Activated CD4-positive, alpha-beta T cell treated with anti-CD3 and anti-CD28 coated beads for 36 hours (primary cell): ENCODE measurements at regions not wholly inside any gene's neighbourhood (a gene's known extent, or its start where the extent isn't known, plus 50 kb on each side); places are given as distances from the start of the nearest gene placed in this dataset.

Experiments
- ATAC-seq: fragments of 200-7000 bp; cut with Tn5 transposase; one replicate; pipeline ENCODE4 v1.10.0; 2021; ENCODE audit warnings: mild to moderate bottlenecking, moderate library complexity
- CTCF ChIA-PET: fragments of 350-600 bp; sonication (Branson Sonifier 250); formaldehyde crosslinking; loops from one replicate; lab custom pipeline; 2021; ENCODE audit warnings: antibody characterized with exemption; lab: Charles Lee
- POLR2A ChIA-PET: fragments of 350-600 bp; sonication (Branson Sonifier 250); formaldehyde crosslinking; loops from one replicate; lab custom pipeline; 2021; ENCODE audit warnings: antibody characterized with exemption, inconsistent platforms; lab: Charles Lee
- DNase-seq: peaks from one replicate; pipeline ENCODE4 v3.0.0-alpha.2; 2020
- H3K27ac Mint-ChIP-seq: one replicate; pipeline ENCODE4 v1.8.0; 2021; ENCODE audit warnings: mixed read lengths
- H3K27me3 Mint-ChIP-seq: one replicate; pipeline ENCODE4 v1.8.0; 2021; ENCODE audit warnings: mixed read lengths
- H3K36me3 Mint-ChIP-seq: one replicate; pipeline ENCODE4 v1.8.0; 2021; ENCODE audit warnings: low read depth, mixed read lengths
- H3K4me1 Mint-ChIP-seq: one replicate; pipeline ENCODE4 v1.8.0; 2021; ENCODE audit warnings: mixed read lengths
- H3K4me3 Mint-ChIP-seq: one replicate; pipeline ENCODE4 v1.8.0; 2021; ENCODE audit warnings: mild to moderate bottlenecking, moderate library complexity, mixed read lengths
- H3K9me3 Mint-ChIP-seq: one replicate; pipeline ENCODE4 v1.8.0; 2021; ENCODE audit warnings: low read depth, mixed read lengths
- intact Hi-C, 2 experiments: fragments of 100-400 bp; cut with DNase I in 1 of 2; cut with micrococcal nuclease in 1 of 2; formaldehyde crosslinking; loops; one replicate each; pipeline versions ENCODE4 v1.14.2 to v1.15.1; 2022 to 2024; cut with DNase I, micrococcal nuclease

- POLR2A ChIA-PET, result no interaction called here
- DNase-seq, result no peak
- no peaks in the 10 kb centered on the region for H3K4me1 Mint-ChIP-seq
- H3K9me3 Mint-ChIP-seq, result peaks cover 3% of the 10 kb centered on the region
- no peaks in the 10 kb centered on the region for H3K27me3 Mint-ChIP-seq
- intact Hi-C loops, result no loop called here
- no peak overlapping the region for H3K27ac Mint-ChIP-seq
- ATAC-seq, result no peak
- H3K36me3 Mint-ChIP-seq, result no peaks in the 10 kb centered on the region
- H3K4me3 Mint-ChIP-seq, result no peak overlapping the region
- CTCF ChIA-PET, result no interaction called here
These were observed 1155.3 kb downstream of the BRD1 start for GRCh38 chr22:48672387-48672786.

GRCh38 chr22:48670731-48671130 lies 1156.9 kb downstream of the BRD1 start:
- peaks cover 3% of the 10 kb centered on the region for H3K9me3 Mint-ChIP-seq
- DNase-seq, result no peak
- H3K27me3 Mint-ChIP-seq, result no peaks in the 10 kb centered on the region
- H3K27ac Mint-ChIP-seq, result no peak overlapping the region
- intact Hi-C loops, result no loop called here
- no peaks in the 10 kb centered on the region for H3K36me3 Mint-ChIP-seq
- no peaks in the 10 kb centered on the region for H3K4me1 Mint-ChIP-seq
- ChIA-PET POLR2A (no interaction called here), CTCF (no interaction called here)
- no peak for ATAC-seq
- H3K4me3 Mint-ChIP-seq, result no peak overlapping the region

GRCh38 chr22:48669986-48670716 lies 1157.5 kb downstream of the BRD1 start:
- Mint-ChIP-seq H3K27ac (no peak overlapping the region), H3K9me3 (peaks cover 4% of the 10 kb centered on the region), H3K4me1 (no peaks in the 10 kb centered on the region), H3K27me3 (no peaks in the 10 kb centered on the region), H3K4me3 (no peak overlapping the region), H3K36me3 (no peaks in the 10 kb centered on the region)
- CTCF ChIA-PET, result no interaction called here
- no peak for ATAC-seq
- POLR2A ChIA-PET, result no interaction called here
- intact Hi-C loops, result no loop called here
- DNase-seq, result no peak

DNA sequence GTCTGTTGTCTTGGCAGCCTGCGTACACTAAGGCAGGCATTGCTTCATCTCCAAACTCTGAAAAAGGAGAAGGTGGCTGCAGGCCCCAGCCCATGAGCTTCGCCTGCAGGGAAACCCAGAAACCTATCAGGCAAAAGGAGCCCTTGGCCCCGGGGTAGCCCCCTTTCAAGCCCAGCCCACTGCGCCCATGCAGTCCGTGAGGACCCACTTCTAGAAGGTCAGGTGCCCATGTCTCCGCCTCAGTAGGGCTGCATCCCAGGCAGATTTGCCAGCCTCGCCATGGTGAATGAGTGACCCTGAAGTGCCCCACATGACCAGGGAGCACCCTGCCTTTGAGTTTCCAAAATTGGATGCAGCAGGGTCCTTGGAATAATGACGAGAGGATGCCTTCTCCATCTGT lies 1158.4 kb downstream of the BRD1 start:
- DNase-seq, result no peak
- Mint-ChIP-seq H3K27me3 (no peaks in the 10 kb centered on the region), H3K4me3 (no peak overlapping the region), H3K4me1 (no peaks in the 10 kb centered on the region), H3K27ac (no peak overlapping the region), H3K36me3 (no peaks in the 10 kb centered on the region), H3K9me3 (peaks cover 6% of the 10 kb centered on the region)
- no peak for ATAC-seq
- POLR2A ChIA-PET, result no interaction called here
- intact Hi-C loops, result no loop called here
- CTCF ChIA-PET, result no interaction called here

- ChIA-PET POLR2A (no interaction called here), CTCF (no interaction called here)
- DNase-seq, result no peak
- intact Hi-C loops, result no loop called here
- Mint-ChIP-seq H3K27ac (no peak overlapping the region), H3K4me1 (no peaks in the 10 kb centered on the region), H3K4me3 (no peak overlapping the region), H3K36me3 (no peaks in the 10 kb centered on the region), H3K27me3 (no peaks in the 10 kb centered on the region), H3K9me3 (peaks cover 8% of the 10 kb centered on the region)
- ATAC-seq, result no peak
These were observed 1160.4 kb downstream of the BRD1 start for GRCh38 chr22:48667289-48667688.

DNA sequence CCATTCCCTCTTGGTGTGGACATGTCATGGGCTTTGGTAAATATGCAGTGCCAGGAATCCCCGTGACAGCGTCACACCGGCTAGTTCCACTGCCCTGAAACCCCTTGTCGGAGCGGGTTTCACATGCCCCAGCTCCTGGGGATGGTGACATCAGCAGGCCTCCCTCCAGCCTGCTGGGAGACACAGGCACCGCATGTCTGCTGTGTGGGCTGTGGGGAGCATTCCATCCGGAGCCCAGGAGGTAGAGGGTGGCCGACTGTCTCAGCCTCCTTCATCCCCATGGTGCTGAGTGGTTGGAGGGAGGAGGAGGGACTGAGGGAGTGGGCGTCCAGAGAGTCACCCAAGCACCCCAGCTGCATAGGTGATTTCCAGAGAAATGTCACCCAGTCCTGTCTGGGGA lies 1161.1 kb downstream of the BRD1 start:
- ATAC-seq (no peak), DNase-seq (no peak)
- CTCF ChIA-PET, result no interaction called here
- peaks cover 8% of the 10 kb centered on the region for H3K9me3 Mint-ChIP-seq
- POLR2A ChIA-PET, result no interaction called here
- H3K27ac Mint-ChIP-seq, result no peak overlapping the region
- H3K27me3 Mint-ChIP-seq, result no peaks in the 10 kb centered on the region
- intact Hi-C loops, result no loop called here
- H3K4me1 Mint-ChIP-seq, result no peaks in the 10 kb centered on the region
- H3K36me3 Mint-ChIP-seq, result no peaks in the 10 kb centered on the region
- H3K4me3 Mint-ChIP-seq, result no peak overlapping the region

DNA sequence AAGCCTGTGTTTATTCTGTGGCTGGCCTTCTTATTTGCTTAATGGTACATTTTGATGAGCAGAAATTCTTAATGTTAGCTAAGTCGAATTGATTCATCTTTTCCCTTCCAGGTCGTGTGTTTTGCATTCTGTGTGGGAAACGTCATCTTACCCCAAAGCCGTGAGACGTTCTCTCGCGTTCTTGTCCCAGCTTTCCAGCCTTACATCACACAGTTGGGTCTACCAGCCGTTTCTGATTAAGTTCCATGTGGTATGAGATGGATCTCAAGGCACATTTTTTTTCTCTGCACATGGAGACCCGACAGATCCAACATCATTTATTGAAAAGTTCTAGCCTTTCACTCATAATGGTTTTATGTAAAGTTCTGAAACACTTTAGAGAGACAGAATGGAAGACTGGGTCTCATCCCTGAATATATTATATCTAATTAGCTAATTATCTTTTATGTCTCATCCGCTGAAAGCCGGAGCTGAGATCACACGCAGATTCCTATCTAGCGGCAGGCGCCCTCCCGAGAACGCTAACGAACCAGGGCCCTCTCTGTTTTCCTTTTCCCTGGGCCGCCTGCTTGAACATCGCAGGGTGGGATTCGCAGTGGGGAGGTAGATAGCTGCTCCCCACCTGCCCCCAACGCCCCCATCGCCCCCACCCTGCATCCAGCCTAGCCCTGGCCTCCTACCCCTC lies 1162.2 kb downstream of the BRD1 start:
- DNase-seq (no peak), ATAC-seq (no peak)
- H3K4me1 Mint-ChIP-seq, result no peaks in the 10 kb centered on the region
- H3K27ac Mint-ChIP-seq, result no peak overlapping the region
- no peaks in the 10 kb centered on the region for H3K27me3 Mint-ChIP-seq
- H3K9me3 Mint-ChIP-seq, result peaks cover 8% of the 10 kb centered on the region
- H3K36me3 Mint-ChIP-seq, result no peaks in the 10 kb centered on the region
- POLR2A ChIA-PET, result no interaction called here
- no peak overlapping the region for H3K4me3 Mint-ChIP-seq
- intact Hi-C loops, result no loop called here
- CTCF ChIA-PET, result no interaction called here

DNA sequence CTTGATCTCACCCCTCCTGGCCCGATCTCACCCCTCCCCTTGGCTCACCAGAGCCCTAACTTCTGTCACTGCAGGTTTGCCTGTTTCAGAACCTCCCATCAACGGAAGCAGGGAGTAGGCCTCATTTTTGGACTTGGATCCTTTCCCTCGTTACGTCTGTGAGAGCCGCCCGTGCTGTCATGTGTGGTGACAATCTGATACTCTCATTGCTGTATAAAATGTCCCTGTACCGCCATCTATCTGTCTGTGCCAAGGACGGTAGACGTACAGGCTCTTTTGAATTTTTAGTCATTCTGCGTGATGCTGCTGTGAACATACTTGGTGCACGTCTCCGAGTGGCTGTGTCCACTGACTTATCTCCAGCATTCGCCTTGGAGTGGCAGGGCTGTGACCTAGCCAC lies 1163.1 kb downstream of the BRD1 start:
- Mint-ChIP-seq H3K4me1 (no peaks in the 10 kb centered on the region), H3K4me3 (no peak overlapping the region), H3K27me3 (no peaks in the 10 kb centered on the region), H3K9me3 (peaks cover 8% of the 10 kb centered on the region), H3K27ac (no peak overlapping the region), H3K36me3 (no peaks in the 10 kb centered on the region)
- CTCF ChIA-PET, result no interaction called here
- DNase-seq (no peak), ATAC-seq (no peak)
- POLR2A ChIA-PET, result no interaction called here
- intact Hi-C loops, result loop anchor here in 1 of 2 experiments (5.0 kb wide), 1 partner anchor 87 kb away; no protein-coding TSS in a partner anchor

DNA sequence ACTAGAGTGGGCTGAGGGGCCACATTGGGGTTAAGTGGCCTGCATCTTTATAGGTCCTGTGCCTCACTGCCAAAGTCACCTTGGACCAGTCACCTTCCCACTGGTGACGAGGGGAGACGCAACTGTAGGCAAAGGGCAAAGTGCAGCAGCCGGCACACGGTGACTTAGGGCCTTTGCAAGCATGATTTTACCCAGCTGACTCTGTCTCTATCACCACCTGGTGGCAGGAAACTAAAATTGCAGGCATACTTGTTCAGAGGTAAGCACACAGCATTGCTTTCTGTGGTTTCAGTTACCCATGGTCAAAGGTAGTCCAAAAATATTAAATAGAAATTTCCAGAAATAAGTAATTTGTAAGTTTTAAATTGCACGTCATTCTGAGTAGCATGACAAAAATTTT lies 1164.4 kb downstream of the BRD1 start:
- peak; percentile 28 for DNase-seq
- intact Hi-C loops, result loop anchor here (1.0 to 5.0 kb wide), 2 partner anchors 86 to 88 kb away; no protein-coding TSS in a partner anchor
- no peak for ATAC-seq
- Mint-ChIP-seq H3K36me3 (no peaks in the 10 kb centered on the region), H3K4me1 (no peaks in the 10 kb centered on the region), H3K9me3 (peaks cover 8% of the 10 kb centered on the region), H3K4me3 (no peak overlapping the region), H3K27ac (no peak overlapping the region), H3K27me3 (no peaks in the 10 kb centered on the region)
- ChIA-PET CTCF (no interaction called here), POLR2A (no interaction called here)

DNA sequence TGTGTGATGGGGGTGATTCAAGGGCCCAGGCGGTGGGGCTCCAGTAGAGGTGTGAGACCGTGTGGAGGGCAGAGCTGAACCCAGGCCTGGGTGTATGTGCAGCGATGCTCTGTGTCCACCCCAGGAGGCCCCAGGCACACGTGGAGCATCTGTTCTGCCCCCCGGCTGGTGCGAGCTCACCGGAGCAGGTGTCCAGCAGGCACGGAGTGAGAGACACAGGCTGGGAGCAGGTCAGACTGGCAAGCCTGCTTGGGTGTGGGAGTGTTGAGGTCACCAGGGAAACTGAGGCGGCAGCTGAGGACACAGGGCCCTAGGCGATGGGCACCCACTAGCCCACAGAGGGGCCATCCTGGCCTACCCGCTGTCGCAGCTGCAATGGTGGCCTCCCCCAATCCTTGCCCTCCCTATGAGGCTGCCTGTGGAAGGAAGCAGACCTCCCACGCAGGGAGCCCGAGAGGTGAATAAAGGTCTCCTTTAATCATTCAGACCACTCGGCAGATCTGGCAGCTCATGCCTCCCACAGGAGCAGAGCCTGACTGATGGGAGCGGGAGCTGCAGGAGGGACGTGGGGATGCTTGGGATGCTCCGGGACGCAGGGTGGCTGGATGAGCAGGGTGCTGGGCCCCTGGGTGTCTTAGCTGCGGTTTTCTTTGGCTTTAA lies 1165.1 kb downstream of the BRD1 start:
- intact Hi-C loops, result loop anchor here (1.0 to 5.0 kb wide), 2 partner anchors 85 to 87 kb away; no protein-coding TSS in a partner anchor
- H3K4me1 Mint-ChIP-seq, result no peaks in the 10 kb centered on the region
- ATAC-seq (no peak), DNase-seq (no peak)
- peaks cover 8% of the 10 kb centered on the region for H3K9me3 Mint-ChIP-seq
- CTCF ChIA-PET, result no interaction called here
- H3K27me3 Mint-ChIP-seq, result no peaks in the 10 kb centered on the region
- no peaks in the 10 kb centered on the region for H3K36me3 Mint-ChIP-seq
- POLR2A ChIA-PET, result no interaction called here
- H3K4me3 Mint-ChIP-seq, result no peak overlapping the region
- no peak overlapping the region for H3K27ac Mint-ChIP-seq

DNA sequence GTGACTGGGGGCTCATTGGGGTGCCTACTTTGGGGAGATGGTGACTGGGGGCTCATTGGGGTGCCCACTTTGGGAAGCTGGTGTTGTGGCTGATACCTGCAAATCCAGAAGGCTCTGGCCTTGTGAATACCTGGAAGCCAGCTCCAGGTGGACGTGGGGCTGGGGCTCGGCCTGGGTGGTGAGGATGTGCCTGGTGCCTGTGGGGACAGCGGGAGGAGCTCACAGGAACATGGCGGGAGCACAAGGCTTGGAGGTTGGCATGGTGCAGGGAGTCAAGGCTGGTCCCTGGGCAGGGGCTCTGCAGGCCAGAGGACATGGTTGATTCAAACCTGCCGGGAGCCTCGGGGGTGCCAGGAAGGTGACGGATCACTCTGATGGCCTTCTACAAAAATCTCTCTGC lies 1165.7 kb downstream of the BRD1 start:
- no peaks in the 10 kb centered on the region for H3K27me3 Mint-ChIP-seq
- no peak for ATAC-seq
- H3K27ac Mint-ChIP-seq, result no peak overlapping the region
- peaks cover 8% of the 10 kb centered on the region for H3K9me3 Mint-ChIP-seq
- H3K4me3 Mint-ChIP-seq, result no peak overlapping the region
- no peaks in the 10 kb centered on the region for H3K4me1 Mint-ChIP-seq
- POLR2A ChIA-PET, result no interaction called here
- no peak for DNase-seq
- no peaks in the 10 kb centered on the region for H3K36me3 Mint-ChIP-seq
- intact Hi-C loops, result loop anchor here in 1 of 2 experiments (5.0 kb wide), 1 partner anchor 85 kb away; no protein-coding TSS in a partner anchor
- CTCF ChIA-PET, result no interaction called here
